ENCODE measurements at regions not wholly inside any gene's neighbourhood (a gene's known extent, or its start where the extent isn't known, plus 50 kb on each side); places are given as distances from the start of the nearest gene placed in this dataset.

DNA sequence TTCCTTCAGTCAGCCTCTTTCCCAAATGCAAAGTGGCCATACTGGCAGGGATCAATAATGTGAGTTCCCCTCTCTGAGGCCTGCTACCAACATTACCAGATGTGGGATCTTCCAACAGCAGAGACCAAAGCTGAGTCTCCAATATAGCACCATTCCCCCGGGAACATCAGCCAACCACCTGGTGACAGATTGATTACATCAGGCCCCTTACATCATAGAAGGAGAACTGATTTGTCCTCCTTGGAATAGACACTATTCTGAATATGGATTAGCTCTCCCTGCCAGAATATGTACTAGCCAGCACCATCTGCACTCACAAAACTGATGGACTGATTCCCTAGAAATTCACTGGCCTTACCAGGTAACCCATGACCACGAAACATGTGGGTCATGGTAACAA lies 61.9 kb upstream of the CARMIL1 start:
- in situ Hi-C loops (cut with MboI; ENCODE audit: low sequenced_read_pairs, unreplicated experiment) = no loop called here
- no peak for TF ChIP-seq CTCF (IDR thresholded peaks at IDR 0.05; ENCODE audit: borderline replicate concordance, control extremely low read depth, extremely low read depth, insufficient read depth, missing control alignments)
- DNase-seq (ENCODE audit: low spot score) = no peak

GRCh38 chr6:25217829-25218228 lies 61.3 kb upstream of the CARMIL1 start:
- in situ Hi-C loops (cut with MboI; ENCODE audit: low sequenced_read_pairs, unreplicated experiment) = no loop called here
- DNase-seq (ENCODE audit: low spot score) = no peak

GRCh38 chr6:25218346-25218745 lies 60.8 kb upstream of the CARMIL1 start:
- no peak for TF ChIP-seq CTCF (IDR thresholded peaks at IDR 0.05; ENCODE audit: borderline replicate concordance, control extremely low read depth, extremely low read depth, insufficient read depth, missing control alignments)
- DNase-seq (ENCODE audit: low spot score) = no peak
- in situ Hi-C loops (cut with MboI; ENCODE audit: low sequenced_read_pairs, unreplicated experiment) = no loop called here

More at GRCh38 chr6:25217829-25218228, 61.3 kb upstream of the CARMIL1 start:
- no peak for TF ChIP-seq CTCF (IDR thresholded peaks at IDR 0.05; ENCODE audit: borderline replicate concordance, control extremely low read depth, extremely low read depth, insufficient read depth, missing control alignments)

- in situ Hi-C loops (cut with MboI; ENCODE audit: low sequenced_read_pairs, unreplicated experiment) = no loop called here
- TF ChIP-seq CTCF (IDR thresholded peaks at IDR 0.05; ENCODE audit: borderline replicate concordance, control extremely low read depth, extremely low read depth, insufficient read depth, missing control alignments) = no peak
- no peak for DNase-seq (ENCODE audit: low spot score)
Observed at GRCh38 chr6:25219216-25219916, 59.8 kb upstream of the CARMIL1 start.

- no peak for DNase-seq (ENCODE audit: low spot score)
- no peak for TF ChIP-seq CTCF (IDR thresholded peaks at IDR 0.05; ENCODE audit: borderline replicate concordance, control extremely low read depth, extremely low read depth, insufficient read depth, missing control alignments)
- in situ Hi-C loops (cut with MboI; ENCODE audit: low sequenced_read_pairs, unreplicated experiment) = no loop called here
Observed at GRCh38 chr6:25219917-25220278, 59.3 kb upstream of the CARMIL1 start.

- TF ChIP-seq CTCF (IDR thresholded peaks at IDR 0.05; ENCODE audit: borderline replicate concordance, control extremely low read depth, extremely low read depth, insufficient read depth, missing control alignments) = no peak
- in situ Hi-C loops (cut with MboI; ENCODE audit: low sequenced_read_pairs, unreplicated experiment) = no loop called here
- DNase-seq (ENCODE audit: low spot score) = no peak
Observed at GRCh38 chr6:25220857-25221256, 58.3 kb upstream of the CARMIL1 start.
